ENCODE measurements at regions not wholly inside any gene's neighbourhood (a gene's known extent, or its start where the extent isn't known, plus 50 kb on each side); places are given as distances from the start of the nearest gene placed in this dataset.

- no peak for TF ChIP-seq CTCF (IDR thresholded peaks at IDR 0.05; ENCODE audit: control extremely low read depth, extremely low read depth, low read depth, missing control alignments)
- ChIA-PET POLR2A (no interaction called here), CTCF (interaction anchor here (1.3 kb wide), 1 partner anchor 8 kb away, joined by 3 read pairs; no protein-coding TSS in a partner anchor)
- DNase-seq (ENCODE audit: extremely low spot score), result no peak
Observed at GRCh38 chr2:144896341-144896740, 376.4 kb upstream of the ZEB2 start.

GRCh38 chr2:144894612-144895599, 375.0 kb upstream of the ZEB2 start:
- CTCF ChIA-PET, result no interaction called here
- TF ChIP-seq CTCF (IDR thresholded peaks at IDR 0.05; ENCODE audit: control extremely low read depth, extremely low read depth, low read depth, missing control alignments), result no peak
- no peak for DNase-seq (ENCODE audit: extremely low spot score)
- POLR2A ChIA-PET, result no interaction called here

GRCh38 chr2:144893464-144893863, 373.5 kb upstream of the ZEB2 start:
- ChIA-PET CTCF (no interaction called here), POLR2A (no interaction called here)
- TF ChIP-seq CTCF (IDR thresholded peaks at IDR 0.05; ENCODE audit: control extremely low read depth, extremely low read depth, low read depth, missing control alignments), result no peak
- no peak for DNase-seq (ENCODE audit: extremely low spot score)

- ChIA-PET POLR2A (no interaction called here), CTCF (no interaction called here)
- no peak for TF ChIP-seq CTCF (IDR thresholded peaks at IDR 0.05; ENCODE audit: control extremely low read depth, extremely low read depth, low read depth, missing control alignments)
- no peak for DNase-seq (ENCODE audit: extremely low spot score)
Observed at GRCh38 chr2:144890828-144891227, 370.9 kb upstream of the ZEB2 start.

- DNase-seq (ENCODE audit: extremely low spot score), result no peak
- no peak for TF ChIP-seq CTCF (IDR thresholded peaks at IDR 0.05; ENCODE audit: control extremely low read depth, extremely low read depth, low read depth, missing control alignments)
- ChIA-PET CTCF (interaction anchor here (0.9 kb wide), 1 partner anchor 22 kb away, joined by 3 read pairs; no protein-coding TSS in a partner anchor), POLR2A (no interaction called here)
Observed at GRCh38 chr2:144889348-144889747, 369.4 kb upstream of the ZEB2 start.

- POLR2A ChIA-PET, result no interaction called here
- TF ChIP-seq CTCF (IDR thresholded peaks at IDR 0.05; ENCODE audit: control extremely low read depth, extremely low read depth, low read depth, missing control alignments), result no peak
Observed at GRCh38 chr2:144886862-144887261, 366.9 kb upstream of the ZEB2 start.

More at GRCh38 chr2:144886862-144887261, 366.9 kb upstream of the ZEB2 start:
- no peak for DNase-seq (ENCODE audit: extremely low spot score)
- CTCF ChIA-PET, result no interaction called here
